A673 (cell line): ENCODE measurements at regions not wholly inside any gene's neighbourhood (a gene's known extent, or its start where the extent isn't known, plus 50 kb on each side); places are given as distances from the start of the nearest gene placed in this dataset.

Source experiments
- BruUV-seq: library from RNA; stranded (reverse); fragments of 400-500 nt; replicated peaks from 2 replicates; lab custom pipeline; 2021; lab: Mats Ljungman, UMichigan
- CTCF ChIA-PET: fragments of 300-600 bp; sonication (Branson Sonifier 250); formaldehyde crosslinking; loops from one replicate; lab custom pipeline; 2022; ENCODE audit warnings: antibody characterized with exemption; lab: Charles Lee
- POLR2A ChIA-PET: fragments of 300-600 bp; sonication (Branson Sonifier 250); formaldehyde crosslinking; loops from one replicate; lab custom pipeline; 2022; ENCODE audit warnings: antibody characterized with exemption; ENCODE audit not compliant: low non-redundant PET; lab: Charles Lee
- DNase-seq: peaks from one replicate; pipeline ENCODE4 v3.0.0-alpha.2; 2015; ENCODE audit warnings: low spot score
- H3K27ac ChIP-seq: fragments of 200-600 bp; sonication (generic); 2 replicates; pipeline ENCODE4 v1.5.1; 2016; ENCODE audit warnings: mixed run types, low read depth, mild to moderate bottlenecking, mixed read lengths, antibody characterized with exemption, low read length; ENCODE audit not compliant: poor library complexity, severe bottlenecking
- H3K27me3 ChIP-seq: fragments of 200-600 bp; sonication (generic); replicated peaks from 2 replicates; pipeline ENCODE4 v1.6.1; 2017; ENCODE audit warnings: mixed run types, low read depth, mild to moderate bottlenecking, mixed read lengths, antibody characterized with exemption, low read length; ENCODE audit not compliant: insufficient read depth, poor library complexity
- H3K36me3 ChIP-seq: fragments of 200-600 bp; sonication (generic); 2 replicates; pipeline ENCODE4 v1.6.1; 2016; ENCODE audit warnings: mixed run types, mild to moderate bottlenecking, mixed read lengths, antibody characterized with exemption, low read length; ENCODE audit not compliant: insufficient read depth, poor library complexity, severe bottlenecking
- H3K4me1 ChIP-seq: fragments of 200-600 bp; sonication (generic); 2 replicates; pipeline ENCODE4 v1.6.1; 2017; ENCODE audit warnings: mixed run types, mild to moderate bottlenecking, mixed read lengths, antibody characterized with exemption, low read length; ENCODE audit not compliant: insufficient read depth, poor library complexity, severe bottlenecking
- H3K4me3 ChIP-seq: fragments of 200-600 bp; sonication (generic); 2 replicates; pipeline ENCODE4 v1.5.1; 2016; ENCODE audit warnings: low read depth, mixed run types, mild to moderate bottlenecking, mixed read lengths, low read length; ENCODE audit not compliant: poor library complexity, severe bottlenecking
- H3K9me3 ChIP-seq: fragments of 200-600 bp; sonication (generic); 2 replicates; pipeline ENCODE4 v1.6.1; 2016; ENCODE audit warnings: mixed run types, low read depth, mild to moderate bottlenecking, mixed read lengths, antibody characterized with exemption, low read length; ENCODE audit not compliant: poor library complexity, severe bottlenecking
- CTCF ChIP-seq: fragments of 300-800, 200-600 bp; sonication (generic); conservative IDR thresholded peaks from 2 replicates; pipeline ENCODE4 v1.5.1; 2017; ENCODE audit warnings: low read depth, mild to moderate bottlenecking, antibody characterized with exemption, low read length, moderate library complexity, mixed read lengths
- EZH2 ChIP-seq: fragments of 200-600 bp; sonication (generic); IDR thresholded peaks from 2 replicates; pipeline ENCODE4 v1.6.1; 2017; ENCODE audit warnings: borderline replicate concordance, low read depth, mild to moderate bottlenecking, mixed read lengths, antibody characterized with exemption, low read length; ENCODE audit not compliant: poor library complexity, severe bottlenecking
- intact Hi-C: fragments of 100-400 bp; cut with micrococcal nuclease; formaldehyde crosslinking; loops from one replicate; pipeline ENCODE4 v1.10.0; 2022; ENCODE audit not compliant: unreplicated experiment

- DNase-seq = no peak
- no peak overlapping the region for H3K27ac ChIP-seq
- ChIA-PET POLR2A (no interaction called here), CTCF (no interaction called here)
- H3K36me3 ChIP-seq = no peaks in the 10 kb centered on the region
- no peak overlapping the region for H3K4me3 ChIP-seq
- no peaks in the 10 kb centered on the region for H3K9me3 ChIP-seq
- no peaks in the 10 kb centered on the region for H3K27me3 ChIP-seq
- H3K4me1 ChIP-seq = no peaks in the 10 kb centered on the region
- TF ChIP-seq EZH2 = no peak
- no peak for TF ChIP-seq CTCF
- no TSS peak for BruUV-seq
- intact Hi-C loops = no loop called here
Measured at GRCh38 chr1:72804541-72804940, 522.2 kb upstream of the NEGR1 start.

- Histone ChIP-seq H3K9me3 (no peaks in the 10 kb centered on the region), H3K36me3 (no peaks in the 10 kb centered on the region), H3K4me1 (no peaks in the 10 kb centered on the region), H3K4me3 (no peak overlapping the region), H3K27me3 (no peaks in the 10 kb centered on the region), H3K27ac (no peak overlapping the region)
- DNase-seq = no peak
- ChIA-PET POLR2A (no interaction called here), CTCF (no interaction called here)
- BruUV-seq = no TSS peak
- intact Hi-C loops = no loop called here
- TF ChIP-seq EZH2 (no peak), CTCF (no peak)
Measured at GRCh38 chr1:72781038-72781437, 498.7 kb upstream of the NEGR1 start.

DNA sequence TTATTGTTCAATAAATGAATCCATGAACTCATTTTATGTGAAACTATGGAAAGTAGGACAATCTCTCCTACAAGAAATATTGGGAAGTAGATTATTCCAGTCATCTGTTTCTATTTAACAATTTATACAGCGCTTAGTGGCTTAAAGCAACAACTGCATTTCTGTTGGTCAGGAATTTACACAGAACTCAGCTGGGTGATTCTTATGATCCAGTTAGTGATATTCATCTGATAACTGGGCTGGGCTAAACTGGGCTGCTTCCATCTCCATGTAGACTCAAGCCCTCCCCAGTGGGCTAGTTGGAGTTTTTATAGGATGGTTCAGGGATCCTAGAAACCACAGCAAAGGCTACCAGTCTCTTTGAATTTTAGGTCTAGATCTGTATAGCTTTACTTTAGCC lies 497.9 kb upstream of the NEGR1 start:
- H3K36me3 ChIP-seq = no peaks in the 10 kb centered on the region
- no peaks in the 10 kb centered on the region for H3K9me3 ChIP-seq
- no peaks in the 10 kb centered on the region for H3K4me1 ChIP-seq
- H3K4me3 ChIP-seq = no peak overlapping the region
- intact Hi-C loops = no loop called here
- H3K27me3 ChIP-seq = no peaks in the 10 kb centered on the region
- ChIA-PET POLR2A (no interaction called here), CTCF (no interaction called here)
- no TSS peak for BruUV-seq
- TF ChIP-seq EZH2 (no peak), CTCF (no peak)
- H3K27ac ChIP-seq = no peak overlapping the region
- DNase-seq = no peak
